H1 (cell line): ENCODE measurements at regions not wholly inside any gene's neighbourhood (a gene's known extent, or its start where the extent isn't known, plus 50 kb on each side); places are given as distances from the start of the nearest gene placed in this dataset.

Experiments used
- CHD7 ChIP-seq: fragments of 300-600 bp; sonication (generic); IDR thresholded peaks from 2 replicates; pipeline ENCODE4 v1.7.1; 2012; ENCODE audit warnings: low read length, moderate library complexity, mild to moderate bottlenecking, inconsistent platforms; ENCODE audit not compliant: insufficient replicate concordance
- CTCF ChIP-seq, 3 experiments: IDR thresholded peaks; 1 replicate in 2 of 3; 2 replicates in 1 of 3; pipeline versions ENCODE4 v1.5.1 to v1.6.1; 2011; ENCODE audit warnings: low read length in 3 of 3, mild to moderate bottlenecking in 3 of 3, inconsistent platforms in 2 of 3, low read depth in 1 of 3, moderate library complexity in 1 of 3; ENCODE audit not compliant: insufficient read depth in 1 of 3; ENCODE audit errors: control extremely low read depth in 1 of 3
- KDM4A ChIP-seq: IDR thresholded peaks from one replicate; pipeline ENCODE4 v1.7.1; 2012; ENCODE audit warnings: low read depth, mild to moderate bottlenecking, moderate library complexity, low read length, inconsistent platforms; ENCODE audit not compliant: severe bottlenecking
- SIN3A ChIP-seq, 2 experiments: IDR thresholded peaks in 1 of 2; conservative IDR thresholded peaks in 1 of 2; 2 replicates each; pipeline ENCODE4 v1.6.1; 2011 to 2012; ENCODE audit warnings: low read length in 2 of 2, improper control_type of control experiment in 1 of 2, low read depth in 1 of 2, mild to moderate bottlenecking in 1 of 2
- SRF ChIP-seq: IDR thresholded peaks from 2 replicates; pipeline ENCODE4 v1.6.1; 2011; ENCODE audit warnings: mild to moderate bottlenecking, low read depth, low read length, moderate library complexity
- SUZ12 ChIP-seq: fragments of 200-600 bp; sonication (generic); IDR thresholded peaks from 2 replicates; pipeline ENCODE4 v1.6.1; 2012; ENCODE audit warnings: mild to moderate bottlenecking, inconsistent platforms, low read length, moderate library complexity, mixed read lengths
- TAF1 ChIP-seq: IDR thresholded peaks from 2 replicates; pipeline ENCODE4 v1.6.1; 2011; ENCODE audit warnings: mild to moderate bottlenecking, low read depth, low read length
- USF2 ChIP-seq: IDR thresholded peaks from 2 replicates; pipeline ENCODE4 v1.6.1; 2011; ENCODE audit warnings: low read length, improper control_type of control experiment

- no peak for TF ChIP-seq CHD7
- no peak for TF ChIP-seq TAF1
- TF ChIP-seq SRF: no peak
- no peak for TF ChIP-seq USF2
- no peak for TF ChIP-seq KDM4A
- TF ChIP-seq SIN3A (conservative IDR thresholded peaks at IDR 0.05 in 1 of 2, IDR thresholded peaks at IDR 0.05 in 1 of 2; ENCODE audit: low read depth in 1 of 2, low read length in 2 of 2): no peak
- TF ChIP-seq CTCF (IDR thresholded peaks at IDR 0.05; ENCODE audit: control extremely low read depth in 1 of 3, insufficient read depth in 1 of 3, low read depth in 1 of 3, low read length in 3 of 3): no peak
- no peak for TF ChIP-seq SUZ12
Measured at GRCh38 chr15:62722237-62722636, 320.3 kb upstream of the TPM1 start (continued).
